Activated naive CD4-positive, alpha-beta T cell (primary cell): ENCODE measurements at regions not wholly inside any gene's neighbourhood (a gene's known extent, or its start where the extent isn't known, plus 50 kb on each side); places are given as distances from the start of the nearest gene placed in this dataset.
"Not testable (repeated sequence)": the region's sequence is repeated elsewhere in the genome, so short reads cannot be mapped to it uniquely, and the experiment has no call there.

Experiments used
- DNase-seq, 4 experiments: peaks; one replicate each; lab custom pipeline; 2025; lab: John Stamatoyannopoulos, UW

DNA sequence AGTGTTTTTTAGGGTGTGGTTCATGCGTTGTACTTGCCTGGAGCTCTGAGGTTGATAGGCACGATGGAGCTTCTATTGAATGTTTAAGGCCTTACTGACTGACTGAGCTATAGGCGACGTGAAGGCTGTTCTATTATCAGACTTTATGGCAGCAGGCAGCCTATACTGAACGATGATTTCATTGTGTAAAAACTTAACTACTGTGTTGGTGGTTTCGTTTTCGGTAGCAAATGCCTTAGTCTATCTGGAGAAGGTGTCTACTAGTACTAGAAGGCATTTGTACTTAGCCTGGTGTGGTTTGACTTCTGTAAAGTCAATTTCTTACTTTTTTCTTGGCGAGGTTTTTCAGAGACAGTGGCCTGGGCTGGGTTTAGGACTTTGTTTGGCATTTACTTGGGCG, 194.4 kb downstream of the OTOP1 start:
- DNase-seq, result not testable (repeated sequence)

DNA sequence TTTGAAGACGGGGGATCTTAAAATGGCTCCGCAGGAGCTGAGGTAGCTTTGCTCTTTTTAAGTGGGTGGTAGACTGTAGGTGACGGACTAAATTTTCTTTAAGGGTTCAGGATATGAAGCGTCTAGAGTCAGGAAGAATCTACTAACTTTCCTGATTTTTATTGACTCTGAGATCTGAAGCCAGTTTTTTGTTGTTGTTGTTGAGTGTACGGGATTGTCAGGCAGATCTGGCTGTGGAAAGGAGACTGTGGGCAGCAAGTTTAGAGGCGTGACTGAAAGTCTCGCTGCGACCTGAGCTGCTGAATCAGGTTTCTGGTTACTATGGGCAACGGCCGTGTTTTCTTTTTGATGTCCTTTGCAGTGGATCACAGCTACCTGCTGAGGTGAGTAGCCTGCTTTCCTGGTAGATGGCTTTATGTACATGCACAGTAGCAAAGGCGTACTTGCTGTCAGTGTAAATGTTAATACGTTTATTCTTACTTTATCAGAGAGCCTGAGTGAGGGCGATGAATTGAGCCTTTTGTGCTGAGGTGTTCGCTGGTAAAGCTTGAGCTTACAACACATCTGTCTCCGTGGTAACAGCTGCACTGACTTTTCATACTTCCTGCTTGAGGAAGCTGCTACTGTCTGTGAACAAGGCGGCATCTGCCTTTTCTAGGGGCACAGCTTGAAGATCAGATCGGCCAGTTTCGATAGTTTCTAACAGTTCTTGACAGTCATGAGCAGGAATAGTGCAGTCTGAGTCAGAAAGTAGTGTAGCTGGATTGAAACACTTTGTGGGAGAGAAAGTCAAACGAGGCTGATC, 193.7 kb downstream of the OTOP1 start:
- not testable (repeated sequence) for DNase-seq

DNA sequence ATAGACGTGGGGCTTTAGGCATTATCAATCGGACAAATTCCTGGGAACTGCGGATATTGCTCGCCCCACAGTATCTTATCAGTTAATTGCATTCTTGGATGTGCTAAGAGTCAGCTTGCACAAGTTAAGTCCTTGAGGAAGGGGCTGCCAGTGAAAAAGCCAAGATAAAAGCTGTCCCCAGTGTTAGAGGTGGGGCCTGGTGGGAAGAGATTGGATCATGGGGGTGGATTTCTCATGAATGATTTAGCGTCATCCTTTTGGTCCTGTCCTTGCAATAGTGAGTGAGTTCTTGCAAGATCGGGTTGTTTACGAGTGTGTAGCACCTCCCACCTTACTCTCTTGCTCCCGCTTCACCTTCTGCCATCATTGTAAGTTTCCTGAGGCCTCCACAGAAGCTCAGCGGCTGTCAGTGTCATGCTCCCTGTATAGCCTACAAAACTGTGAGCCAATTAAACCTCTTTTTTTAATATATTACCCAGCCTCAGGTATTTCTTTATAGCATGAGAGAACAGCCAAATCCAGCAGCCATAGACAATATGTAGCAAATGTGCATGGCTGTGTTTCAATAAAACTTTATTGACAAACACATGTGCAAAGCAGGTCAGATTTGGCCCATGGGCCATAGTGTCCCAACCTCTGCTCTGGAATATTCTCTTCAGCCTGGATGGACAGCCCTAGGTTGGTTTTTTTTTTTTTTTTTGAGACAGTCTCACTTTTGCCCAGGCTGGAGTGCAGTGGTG, 189.2 kb downstream of the OTOP1 start:
- DNase-seq, result not testable (repeated sequence)

DNA sequence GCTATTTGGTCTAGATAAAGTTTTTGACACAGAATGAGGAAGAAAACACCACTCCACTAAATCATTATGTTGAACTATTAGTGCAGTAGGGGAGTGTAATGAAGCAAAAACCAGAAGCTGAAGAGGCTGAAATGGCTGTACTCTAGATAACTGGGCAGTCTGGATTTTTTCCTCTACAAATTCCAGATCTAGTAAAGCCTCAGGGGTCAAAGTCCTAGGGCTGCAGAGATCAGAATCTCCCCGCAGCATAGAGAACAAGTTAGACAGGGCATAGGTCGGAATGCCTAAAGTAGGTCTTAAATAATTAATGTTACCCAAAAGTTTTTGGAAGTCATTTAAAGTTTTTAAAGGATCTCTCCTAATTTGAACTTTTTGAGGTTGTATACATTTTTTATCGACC, 180.9 kb downstream of the OTOP1 start:
- DNase-seq, result not testable (repeated sequence)

DNA sequence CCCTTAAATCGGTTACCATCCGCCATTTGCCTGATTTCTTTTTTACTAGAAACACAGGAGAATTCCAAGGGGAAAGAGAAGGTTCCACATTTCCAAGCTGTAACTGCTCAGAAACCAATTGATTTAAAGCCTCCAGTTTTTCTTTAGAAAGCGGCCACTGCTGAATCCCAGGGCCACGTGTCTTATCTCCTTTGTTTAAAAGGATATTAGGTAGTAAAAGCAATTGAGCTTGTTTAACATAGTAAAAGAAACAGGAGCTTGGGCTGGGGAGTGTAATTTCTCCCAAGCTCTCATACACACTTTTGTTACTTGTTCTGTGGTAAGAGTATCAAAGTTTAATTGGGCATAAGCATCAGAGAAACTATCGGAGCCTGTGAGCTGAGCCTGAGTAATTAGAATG, 180.0 kb downstream of the OTOP1 start:
- not testable (repeated sequence) for DNase-seq

DNA sequence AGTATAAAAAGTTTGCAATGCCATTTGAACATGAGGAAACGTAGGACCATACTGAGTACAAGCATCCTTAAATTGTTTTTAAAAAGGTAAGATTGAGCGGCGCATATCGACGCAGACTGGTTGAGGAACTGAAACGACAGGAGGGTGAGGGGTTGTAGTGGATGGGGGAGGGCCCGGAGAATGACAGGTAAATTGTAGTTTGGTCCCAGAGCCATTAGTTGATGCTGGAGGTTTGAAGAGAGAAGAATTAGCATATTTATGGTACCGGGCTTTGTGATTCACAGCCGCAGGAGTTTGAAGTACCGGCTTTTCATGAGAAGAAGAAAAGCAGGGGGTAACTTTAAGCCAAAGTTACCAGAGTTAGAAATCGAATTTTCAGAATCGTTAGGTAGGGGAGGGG, 179.5 kb downstream of the OTOP1 start:
- not testable (repeated sequence) for DNase-seq

DNA sequence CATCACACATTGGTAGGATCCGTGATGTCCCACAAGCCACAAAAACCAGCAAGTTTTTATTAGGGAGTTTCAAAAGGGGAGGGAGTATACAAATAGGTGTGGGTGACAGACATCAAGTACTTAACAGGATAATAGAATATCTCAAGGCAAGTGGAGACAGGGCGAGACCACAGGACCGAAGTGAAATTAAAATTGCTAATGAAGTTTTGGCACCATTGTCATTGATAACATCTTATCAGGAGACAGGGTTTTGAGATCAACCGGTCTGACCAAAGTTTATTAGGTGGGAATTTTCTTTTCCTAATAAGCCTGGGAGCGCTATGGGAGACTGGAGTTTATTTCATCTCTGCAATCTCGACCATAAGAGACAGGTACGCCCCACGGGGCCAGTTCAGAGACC, 178.5 kb downstream of the OTOP1 start:
- DNase-seq, result not testable (repeated sequence)

DNA sequence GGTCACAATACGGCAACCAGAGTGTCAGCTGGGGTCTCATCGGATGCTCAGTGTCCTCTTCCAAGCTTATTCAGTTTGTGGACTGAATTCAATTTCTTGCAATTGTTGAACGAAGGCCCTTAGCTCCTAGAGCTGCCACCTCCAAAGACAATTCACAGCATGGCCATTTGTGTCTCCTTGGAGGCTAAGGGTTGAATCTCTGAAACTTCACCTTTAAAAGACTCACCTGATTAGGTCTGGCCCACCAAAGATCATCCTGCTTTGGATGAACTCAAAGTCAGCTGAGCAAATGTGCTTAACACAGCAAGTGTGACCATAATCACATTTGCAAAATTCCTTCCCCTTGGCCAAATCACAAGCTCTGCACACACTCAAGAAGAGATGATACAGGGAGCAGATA, 175.9 kb downstream of the OTOP1 start:
- DNase-seq, result not testable (repeated sequence)

DNA sequence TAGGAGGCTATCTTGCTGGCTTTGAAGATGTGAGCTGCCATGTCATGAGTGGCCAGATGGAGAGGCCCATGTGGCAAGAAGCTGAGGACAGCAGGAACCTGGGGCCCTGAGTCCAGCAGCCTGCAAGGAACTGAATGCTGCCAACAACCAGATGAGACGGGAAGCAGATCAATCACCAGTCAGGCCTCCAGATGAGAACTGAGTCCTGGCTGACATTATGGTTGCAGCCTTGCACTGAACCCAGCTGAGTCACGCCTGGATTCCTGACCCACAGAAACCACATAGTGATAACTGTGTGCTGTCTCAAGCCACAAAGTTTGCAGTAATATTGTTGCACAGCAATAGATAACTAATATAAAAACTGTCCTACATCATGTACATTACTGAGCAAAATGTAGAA, 173.8 kb downstream of the OTOP1 start:
- not testable (repeated sequence) for DNase-seq

DNA sequence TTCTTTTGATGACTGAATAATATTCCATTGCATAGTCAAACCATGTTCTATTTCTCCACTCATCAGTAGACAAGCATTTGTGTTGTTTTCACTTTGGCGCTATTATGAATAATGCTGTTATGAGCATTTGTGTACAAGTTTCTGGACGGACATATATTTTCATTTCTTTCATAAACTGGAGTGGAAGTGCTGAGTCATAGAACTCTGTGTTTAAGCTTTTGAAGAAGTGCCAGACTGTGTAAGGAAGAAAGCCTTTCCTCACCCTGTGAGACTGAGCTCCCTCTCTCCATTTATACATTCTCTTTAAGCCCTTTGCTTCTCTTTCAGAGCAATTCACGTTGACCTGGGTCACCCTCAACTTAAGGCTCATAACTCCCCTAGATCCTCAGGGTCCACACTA, 169.5 kb downstream of the OTOP1 start:
- DNase-seq, result not testable (repeated sequence)

DNA sequence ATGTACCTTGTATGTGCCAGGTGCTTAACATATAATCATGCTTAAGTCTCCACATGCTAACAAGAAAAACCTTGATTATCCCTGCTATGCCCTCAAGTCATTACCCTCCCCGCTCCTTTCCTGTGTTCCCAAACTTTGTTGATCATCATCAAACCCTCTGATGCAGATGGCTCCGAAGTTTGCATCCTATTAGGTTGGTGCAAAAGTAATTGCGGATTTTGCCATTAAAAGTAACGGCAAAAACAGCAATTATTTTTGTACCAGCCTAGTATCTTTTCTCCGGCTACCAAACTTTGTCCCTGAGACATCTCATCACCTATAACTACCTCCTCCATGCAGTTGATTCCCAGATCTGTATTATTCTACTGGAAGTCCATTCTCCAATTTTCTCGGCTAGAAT, 142.6 kb downstream of the OTOP1 start:
- not testable (repeated sequence) for DNase-seq

DNA sequence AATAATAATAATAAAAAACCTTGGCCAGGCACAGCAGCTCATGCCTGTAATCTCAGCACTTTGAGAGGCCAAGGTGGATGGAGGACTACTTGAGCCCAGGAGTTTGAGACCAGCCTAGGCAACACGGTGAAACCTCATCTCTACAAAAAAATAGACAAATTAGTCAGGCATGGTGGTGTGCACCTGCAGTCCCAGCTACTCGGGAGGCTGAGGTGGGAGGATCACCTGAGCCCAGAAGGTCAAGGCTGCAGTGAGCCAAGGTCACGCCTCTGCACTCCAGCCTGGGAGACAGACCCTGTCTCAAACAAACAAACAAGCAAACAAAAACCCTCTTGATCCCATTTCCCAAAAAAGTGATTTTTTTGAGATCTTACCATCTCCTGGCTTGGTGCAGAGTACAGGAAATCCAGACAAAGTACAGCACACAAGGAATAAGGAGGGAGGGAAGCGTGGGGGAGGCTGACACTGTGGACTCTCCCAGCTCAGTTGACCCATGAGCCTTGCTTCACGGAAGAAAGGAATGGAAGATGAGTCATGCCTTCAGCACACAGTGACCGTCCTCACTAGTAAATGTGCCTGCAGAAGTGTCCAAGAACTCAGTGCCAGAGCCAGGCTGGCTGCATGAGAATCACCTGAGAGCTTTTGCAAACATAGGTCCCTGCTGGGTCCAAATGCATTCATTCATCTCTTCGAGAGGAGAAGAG, 136.9 kb downstream of the OTOP1 start:
- not testable (repeated sequence) for DNase-seq

DNA sequence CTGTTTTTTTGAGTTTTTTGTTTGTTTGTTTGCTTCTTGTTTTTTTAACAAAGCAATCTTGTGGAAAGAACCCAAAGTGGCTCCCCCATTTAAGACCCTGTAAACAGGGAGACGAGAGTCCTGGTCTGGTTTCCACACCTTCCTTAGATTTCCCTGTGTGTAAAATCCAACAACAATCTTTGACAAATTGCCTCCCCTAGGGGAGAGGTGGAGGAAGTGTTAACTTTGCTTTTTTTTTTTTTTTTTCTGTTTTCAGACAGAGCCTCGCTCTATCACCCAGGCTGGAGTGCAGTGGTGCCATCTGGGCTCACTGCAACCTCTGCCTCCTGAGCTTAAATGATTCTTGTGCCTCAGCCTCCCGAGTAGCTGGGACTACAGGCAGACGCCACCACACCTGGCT, 136.0 kb downstream of the OTOP1 start:
- DNase-seq, result not testable (repeated sequence)

DNA sequence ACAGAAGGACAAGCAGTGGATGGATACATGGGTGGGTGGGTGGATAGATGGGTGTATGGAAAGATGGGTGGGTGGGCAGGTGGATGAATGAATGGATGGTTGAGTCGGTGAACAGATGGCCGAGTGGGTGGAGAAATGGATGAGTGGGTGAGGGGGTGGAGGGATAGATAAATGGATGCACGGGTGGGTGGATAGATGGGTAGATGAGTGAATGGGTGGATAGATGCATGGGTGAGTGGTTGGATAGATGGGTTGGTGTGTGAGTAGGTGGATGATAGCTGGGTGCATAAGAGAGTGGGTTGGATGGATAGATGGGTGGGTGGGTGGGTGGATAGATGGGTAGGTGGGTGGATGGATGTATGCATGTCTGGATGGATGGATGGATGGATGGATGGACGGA, 134.6 kb downstream of the OTOP1 start:
- DNase-seq, result not testable (repeated sequence)

DNA sequence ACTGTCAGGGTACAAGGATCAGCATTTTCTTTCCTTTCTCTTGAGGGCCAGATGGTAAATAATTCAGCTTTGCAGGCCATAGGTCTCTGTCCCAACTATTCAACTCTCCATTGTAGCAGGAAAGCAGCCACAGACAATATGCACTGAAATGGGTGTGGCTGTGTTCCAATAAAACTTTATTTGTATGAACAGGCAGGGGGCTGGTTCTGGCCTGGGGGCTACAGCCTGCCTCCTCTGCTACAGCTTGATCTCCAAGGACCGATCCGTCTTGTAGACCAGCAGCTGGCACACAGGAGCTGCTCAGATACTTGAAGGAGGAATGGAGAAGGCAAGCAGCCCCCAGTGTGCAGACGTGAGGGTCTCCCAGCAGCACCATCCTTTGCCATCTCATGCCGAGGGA, 127.1 kb downstream of the OTOP1 start:
- not testable (repeated sequence) for DNase-seq

DNA sequence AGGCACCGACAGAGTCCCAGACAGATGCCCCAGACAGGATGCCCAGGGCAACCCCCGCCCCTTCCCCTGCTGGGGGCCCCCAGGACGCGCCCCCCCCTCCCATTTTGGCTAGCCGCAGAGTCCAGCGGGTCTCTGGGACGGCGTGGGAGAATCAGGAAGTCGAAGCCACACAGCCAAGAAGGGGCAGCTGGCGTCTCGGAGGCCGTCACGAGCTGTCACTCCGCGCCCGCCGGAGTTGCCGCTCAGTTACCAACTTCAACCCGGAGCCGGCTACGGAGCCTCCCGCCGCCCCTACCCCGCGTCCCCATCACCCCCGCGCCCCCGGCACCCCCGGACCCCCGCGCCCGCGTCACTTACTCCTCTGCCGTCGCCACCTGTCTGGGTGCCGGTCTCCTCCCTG, 119.8 kb downstream of the OTOP1 start:
- DNase-seq, result not testable (repeated sequence)

DNA sequence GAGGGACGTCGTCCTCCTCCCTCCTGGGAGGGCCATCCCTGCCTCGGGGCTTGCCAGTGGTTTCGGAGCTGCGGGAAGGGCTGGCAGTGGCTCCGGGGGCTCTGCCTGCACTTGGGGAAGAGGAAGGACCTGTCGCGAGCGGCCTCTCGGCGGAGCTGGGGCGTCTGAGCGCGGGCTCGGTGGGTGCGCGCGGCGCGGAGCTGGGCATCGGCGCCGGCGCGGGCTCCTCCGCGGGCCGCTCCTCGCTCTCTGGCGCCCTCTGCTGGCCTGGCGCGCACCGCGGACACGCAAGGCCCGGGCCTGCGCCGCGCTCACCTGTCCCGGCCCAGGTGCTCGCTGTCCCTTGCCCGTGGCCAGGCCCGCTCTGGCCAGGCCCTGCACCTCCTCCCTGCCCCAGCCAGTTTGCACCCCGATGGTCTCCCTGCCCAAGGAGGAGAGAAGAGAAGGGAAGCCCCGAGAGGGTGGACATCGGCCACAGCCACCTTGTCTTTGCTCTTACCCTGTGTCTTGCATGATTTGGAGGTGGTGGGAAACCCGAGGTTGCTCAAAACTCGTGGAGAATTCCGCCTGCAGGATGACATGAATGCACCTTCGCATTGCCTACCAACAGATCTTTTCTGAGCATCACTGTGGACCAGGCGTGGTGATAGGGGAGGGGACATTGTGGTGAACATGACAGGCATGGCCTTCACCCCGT, 119.2 kb downstream of the OTOP1 start:
- DNase-seq, result peak; percentile 44 to 71 (median 60)

DNA sequence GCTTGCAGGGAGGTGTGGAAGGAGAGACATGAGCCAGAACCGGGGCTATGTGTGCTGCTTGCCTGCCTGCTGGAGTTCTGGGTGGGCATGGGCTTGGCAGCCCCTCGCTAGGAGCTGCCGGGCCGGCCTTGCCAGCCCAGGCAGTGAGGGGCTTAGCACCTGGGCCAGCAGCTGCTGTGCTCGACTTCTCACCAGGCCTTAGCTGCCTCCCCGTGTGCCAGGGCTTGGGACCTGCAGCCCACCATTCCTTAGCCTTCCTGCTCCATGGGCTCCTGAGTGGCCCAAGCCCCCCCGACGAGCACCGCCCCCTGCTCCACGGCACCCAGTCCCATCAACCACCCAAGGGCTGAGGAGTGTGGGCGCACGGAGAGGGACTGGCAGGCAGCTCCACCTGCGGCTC, 111.3 kb downstream of the OTOP1 start:
- DNase-seq, result not testable (repeated sequence)

DNA sequence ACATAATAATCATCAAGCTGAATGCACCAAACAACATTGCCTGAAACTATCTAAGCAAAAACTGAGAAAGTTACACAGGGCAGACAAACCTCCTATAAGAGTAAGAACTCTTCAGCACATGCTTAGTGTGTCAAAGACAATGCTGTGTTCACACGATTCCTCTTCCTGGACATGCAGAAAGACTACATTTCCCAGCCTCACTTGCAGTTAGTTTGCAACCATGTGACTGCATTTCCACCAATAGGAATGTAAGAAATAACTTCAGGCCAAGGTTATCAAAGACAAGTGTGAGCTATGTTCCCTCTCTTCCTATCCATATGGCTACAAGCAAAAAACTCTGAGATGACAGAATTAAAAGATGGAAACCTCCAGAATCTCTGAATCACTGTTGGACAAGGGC, 109.8 kb downstream of the OTOP1 start:
- not testable (repeated sequence) for DNase-seq

DNA sequence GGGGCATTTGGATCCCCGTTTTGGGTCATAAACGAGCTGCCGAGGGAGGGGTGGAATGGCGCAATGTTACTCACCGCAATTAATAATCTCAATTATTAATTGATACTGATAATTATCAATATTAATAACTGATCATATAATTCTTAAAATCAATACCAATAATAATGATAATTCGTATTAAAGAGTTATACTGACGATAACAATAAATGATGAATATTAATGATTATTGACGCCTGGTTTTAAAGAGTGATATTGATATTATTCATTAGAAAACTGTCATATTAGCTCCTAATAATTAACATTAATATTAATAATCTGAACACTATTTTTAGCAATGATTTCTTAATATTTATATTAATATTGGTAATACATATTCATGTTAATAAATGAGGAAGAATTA, 92.4 kb downstream of the OTOP1 start:
- DNase-seq, result not testable (repeated sequence)

DNA sequence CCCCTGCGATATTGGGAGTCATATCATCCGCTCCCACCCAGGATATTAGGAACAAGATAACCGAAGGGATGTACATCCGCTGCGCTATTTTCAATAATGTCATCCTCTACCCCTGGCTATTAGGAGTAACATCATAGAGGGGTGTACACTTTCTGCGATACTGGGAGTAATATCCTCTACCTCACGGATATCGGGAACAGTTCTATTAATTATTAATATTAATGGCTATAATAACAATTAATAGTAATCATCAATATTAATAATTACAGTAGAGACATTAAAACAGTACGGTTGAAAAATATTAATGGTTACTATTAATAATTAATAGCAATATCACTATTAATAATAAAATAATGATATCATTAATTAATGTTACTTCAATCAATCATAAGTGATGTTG, 90.1 kb downstream of the OTOP1 start:
- DNase-seq, result not testable (repeated sequence)
